Frontal cortex (tissue), 3 donors: ENCODE measurements at regions not wholly inside any gene's neighbourhood (a gene's known extent, or its start where the extent isn't known, plus 50 kb on each side); places are given as distances from the start of the nearest gene placed in this dataset.

ENCODE experiments used
- DNase-seq, 2 donors: peaks; one replicate each; pipeline ENCODE4 v3.0.0; 2012; ENCODE audit warnings: low spot score in 2 of 2
- FAIRE-seq: peaks from 2 replicates; lab custom pipeline; 2012; peaks lifted over from hg19 to GRCh38; lab: Jason Lieb, UNC
- donor health status: control.
- donor health status: control.
- donor health status: control.

DNA sequence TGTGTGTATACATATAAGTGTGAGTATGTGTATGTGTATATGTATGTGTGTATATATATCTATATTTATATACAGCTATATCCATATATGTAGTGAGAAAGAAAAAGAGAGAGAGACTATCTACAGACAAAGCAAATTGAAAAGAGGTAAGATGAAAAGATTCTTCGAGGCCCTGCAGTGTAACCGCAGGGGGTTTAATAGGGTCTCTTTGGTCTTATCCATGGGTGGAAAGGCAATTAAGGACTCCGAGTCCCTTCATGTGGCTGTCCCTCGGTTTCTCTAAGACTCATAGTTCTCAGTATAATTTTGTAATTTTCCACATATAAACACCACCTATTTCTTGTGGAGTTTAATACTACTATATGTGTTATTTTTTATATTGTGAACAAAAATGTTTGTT lies 50.6 kb upstream of the JAZF1 start:
- FAIRE-seq (no peak), DNase-seq (no peak)

- DNase-seq, result no peak
- no peak for FAIRE-seq
Measured at GRCh38 chr7:28236560-28236959, 56.0 kb upstream of the JAZF1 start.

GRCh38 chr7:28237363-28237762 lies 56.8 kb upstream of the JAZF1 start:
- FAIRE-seq, result no peak
- DNase-seq, result no peak

GRCh38 chr7:28239823-28240204 lies 59.2 kb upstream of the JAZF1 start:
- FAIRE-seq (no peak), DNase-seq (no peak)

- DNase-seq, result no peak
Measured at GRCh38 chr7:28240481-28240880, 59.9 kb upstream of the JAZF1 start.

DNA sequence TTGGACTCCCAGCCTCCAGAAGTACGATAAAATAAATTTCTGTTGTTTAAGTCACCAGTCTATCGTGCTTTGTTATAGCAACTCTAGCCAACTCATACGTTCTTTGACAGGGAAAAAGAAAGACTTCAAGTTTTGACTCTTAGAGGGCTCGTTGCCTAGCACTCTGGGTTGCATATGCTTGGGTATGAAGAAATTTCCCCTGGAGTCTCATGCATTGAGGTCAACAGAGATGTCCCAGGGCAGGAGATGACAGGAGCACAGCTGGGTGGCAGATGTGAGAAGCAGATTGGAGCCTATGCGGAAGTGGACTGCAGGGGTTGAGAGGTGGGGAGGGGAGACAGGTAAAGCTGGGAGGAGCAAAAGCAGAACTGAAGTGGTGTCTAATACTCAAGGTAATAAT lies 63.3 kb upstream of the JAZF1 start:
- DNase-seq (no peak), FAIRE-seq (no peak)

More at GRCh38 chr7:28240481-28240880, 59.9 kb upstream of the JAZF1 start:
- FAIRE-seq, result no peak

- FAIRE-seq, result no peak
Measured at GRCh38 chr7:28245123-28245878, 64.7 kb upstream of the JAZF1 start.

DNA sequence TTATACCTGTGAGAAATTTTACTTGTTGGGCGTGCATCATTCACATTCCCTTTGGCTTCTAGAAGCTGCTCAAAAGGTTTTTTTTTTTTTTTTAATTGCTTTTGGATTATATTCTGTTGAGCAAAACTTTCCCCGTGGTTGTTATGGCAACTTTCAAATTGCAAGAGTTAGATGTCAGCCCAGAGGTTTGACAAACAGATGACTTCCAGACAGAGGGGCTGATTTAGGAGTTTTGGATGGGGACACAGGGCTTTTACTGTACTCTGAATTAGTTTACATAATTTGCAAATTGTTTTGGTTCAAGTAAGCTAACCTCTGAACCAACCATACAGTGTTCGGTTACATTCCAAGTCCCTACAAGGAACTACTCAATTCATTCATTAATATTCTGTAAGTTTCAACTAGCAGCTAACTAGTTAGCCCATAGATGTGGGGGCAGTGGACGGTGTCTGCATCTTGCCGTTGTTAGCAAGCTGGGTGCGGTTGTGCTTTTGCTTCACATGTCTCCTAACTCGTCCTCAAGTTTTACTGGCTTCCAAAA lies 66.4 kb upstream of the JAZF1 start:
- no peak for DNase-seq
- FAIRE-seq, result no peak

More at GRCh38 chr7:28245123-28245878, 64.7 kb upstream of the JAZF1 start:
- no peak for DNase-seq

GRCh38 chr7:28258240-28258639 lies 77.6 kb upstream of the JAZF1 start:
- DNase-seq, result no peak
- FAIRE-seq, result no peak

GRCh38 chr7:28260969-28261368 lies 80.4 kb upstream of the JAZF1 start:
- no peak for FAIRE-seq
- DNase-seq, result no peak

- DNase-seq (no peak), FAIRE-seq (no peak)
Measured at GRCh38 chr7:28263622-28264271, 83.2 kb upstream of the JAZF1 start.

DNA sequence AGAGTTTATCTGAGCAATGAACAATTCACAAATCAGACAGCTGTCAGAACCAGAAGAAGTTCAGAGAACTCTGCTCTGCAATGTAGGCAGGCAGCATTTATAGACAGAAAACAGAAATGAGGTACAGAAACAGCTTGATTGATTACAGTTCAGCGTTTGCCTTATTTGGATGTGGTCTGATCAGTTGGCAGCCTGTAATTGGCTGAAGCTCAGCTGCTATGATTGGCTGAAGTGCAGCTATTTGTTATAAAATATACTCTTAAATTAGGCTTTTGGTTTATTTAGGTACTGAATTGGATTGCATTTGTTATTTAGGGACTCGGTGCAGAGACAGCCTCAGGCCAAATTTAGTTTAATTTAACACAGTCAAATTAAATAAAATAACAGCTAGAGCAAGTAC lies 85.8 kb upstream of the JAZF1 start:
- no peak for FAIRE-seq
- no peak for DNase-seq

DNA sequence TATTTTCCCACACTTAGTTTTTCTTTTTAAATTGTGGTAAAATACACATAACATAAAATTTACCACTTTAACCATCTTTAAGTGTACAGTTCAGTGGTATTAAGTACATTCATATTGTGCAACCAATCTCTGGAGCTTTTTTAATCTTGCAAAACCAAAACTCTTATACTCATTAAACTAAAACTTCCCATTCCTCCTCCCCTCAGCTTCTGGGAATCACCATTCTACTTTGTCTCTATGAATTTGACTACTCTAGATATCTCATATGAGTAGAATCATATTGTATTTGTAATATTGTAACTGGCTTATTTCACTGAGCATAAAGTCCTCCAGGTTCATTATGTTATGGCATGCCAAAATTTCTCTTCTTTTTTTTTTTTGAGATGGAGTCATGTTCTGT lies 86.4 kb upstream of the JAZF1 start:
- FAIRE-seq (no peak), DNase-seq (no peak)

- FAIRE-seq (no peak), DNase-seq (no peak)
Measured at GRCh38 chr7:28269700-28270361, 89.2 kb upstream of the JAZF1 start.

DNA sequence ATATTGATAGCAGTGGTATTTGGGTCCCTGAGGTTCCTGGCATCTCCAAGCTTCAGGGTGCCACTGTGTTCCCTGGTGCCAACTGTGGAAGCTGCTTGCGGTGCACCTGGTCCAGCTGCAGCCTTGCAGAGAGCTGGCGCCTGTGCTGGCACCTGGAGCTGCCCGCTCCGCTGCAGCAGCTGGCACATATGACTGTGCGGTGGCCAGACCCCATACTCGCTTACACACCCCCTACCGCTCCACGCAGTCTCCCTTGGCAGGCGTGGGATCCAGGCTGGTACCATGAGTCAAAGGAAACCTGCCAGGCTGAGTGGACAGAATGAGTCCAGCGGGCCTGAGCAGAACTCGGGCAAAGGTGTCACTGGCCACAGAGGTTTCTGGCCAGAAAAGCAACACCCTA lies 89.9 kb upstream of the JAZF1 start:
- FAIRE-seq, result no peak
- no peak for DNase-seq

- no peak for FAIRE-seq
- DNase-seq, result peak; percentile 12 to 46
Measured at GRCh38 chr7:28272461-28272877, 91.9 kb upstream of the JAZF1 start.

GRCh38 chr7:28276298-28276697 lies 95.7 kb upstream of the JAZF1 start:
- no peak for DNase-seq
- no peak for FAIRE-seq

GRCh38 chr7:28277364-28277763 lies 96.8 kb upstream of the JAZF1 start:
- FAIRE-seq (no peak), DNase-seq (no peak)

DNA sequence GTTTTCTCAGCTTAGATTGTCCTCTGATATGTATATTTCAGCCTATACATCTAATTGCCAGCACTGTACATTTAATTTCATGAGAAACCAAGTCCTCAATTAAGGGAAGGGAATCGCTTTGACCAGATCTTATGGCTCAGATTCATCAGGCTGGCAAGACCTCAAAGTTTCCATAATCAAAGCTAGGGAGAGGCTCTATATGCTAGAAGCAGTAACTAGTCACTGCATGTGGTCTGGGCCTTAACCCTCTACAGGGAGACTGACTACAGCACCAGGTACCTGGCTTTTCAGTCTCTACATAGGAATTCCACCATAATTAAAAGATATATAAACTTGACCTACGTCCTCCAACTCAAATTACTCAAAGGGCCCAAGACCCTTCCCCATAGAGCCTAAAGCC lies 97.4 kb upstream of the JAZF1 start:
- DNase-seq (no peak), FAIRE-seq (no peak)

GRCh38 chr7:28280516-28280915 lies 99.9 kb upstream of the JAZF1 start:
- no peak for DNase-seq
- no peak for FAIRE-seq

DNA sequence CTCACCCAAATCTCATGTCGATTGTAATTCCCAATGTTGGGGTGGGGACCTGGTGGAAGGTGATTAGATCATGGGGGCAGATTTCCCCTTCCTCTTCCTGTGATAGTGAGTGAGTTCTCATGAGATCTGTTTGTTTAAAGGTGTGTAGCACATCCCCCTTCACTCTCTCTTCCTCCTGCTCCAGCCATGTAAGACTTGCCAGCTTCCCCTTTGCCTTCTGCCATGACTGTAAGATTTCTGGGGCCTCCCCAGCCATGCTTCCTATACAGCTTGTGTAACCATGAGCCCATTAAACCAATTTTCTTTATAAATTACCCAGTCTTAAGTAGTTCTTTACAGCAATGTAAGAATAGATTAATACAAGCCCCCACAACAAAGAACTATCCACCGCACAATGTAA lies 109.9 kb upstream of the JAZF1 start:
- no peak for FAIRE-seq
- no peak for DNase-seq
